DND-41 (cell line): ENCODE measurements at regions not wholly inside any gene's neighbourhood (a gene's known extent, or its start where the extent isn't known, plus 50 kb on each side); places are given as distances from the start of the nearest gene placed in this dataset.

ENCODE experiments used
- ATAC-seq: fragments of 200-7000 bp; cut with Tn5 transposase; 3 replicates; pipeline ENCODE4 v1.9.1; 2021; ENCODE audit warnings: low read depth; ENCODE audit not compliant: insufficient read depth
- DNase-seq: peaks from one replicate; pipeline ENCODE4 v3.0.0-alpha.2; 2020
- H2AFZ ChIP-seq: 2 replicates; pipeline ENCODE4 v1.6.0; 2012; ENCODE audit warnings: low read depth, low read length
- H3K27ac ChIP-seq: 2 replicates; pipeline ENCODE4 v1.5.1; 2012; ENCODE audit warnings: low read length, inconsistent platforms
- H3K27me3 ChIP-seq: fragments of 200-600 bp; sonication (generic); 2 replicates; pipeline ENCODE4 v1.6.0; 2012; ENCODE audit warnings: low read length, mild to moderate bottlenecking, inconsistent platforms; ENCODE audit not compliant: insufficient read depth, poor library complexity
- H3K36me3 ChIP-seq: 2 replicates; pipeline ENCODE4 v1.5.1; 2012; ENCODE audit warnings: low read length, inconsistent platforms; ENCODE audit not compliant: insufficient read depth
- H3K4me1 ChIP-seq: 2 replicates; pipeline ENCODE4 v1.5.1; 2012; ENCODE audit warnings: mild to moderate bottlenecking, low read length; ENCODE audit not compliant: insufficient read depth
- H3K4me2 ChIP-seq: 2 replicates; pipeline ENCODE4 v1.6.0; 2012; ENCODE audit warnings: mild to moderate bottlenecking, moderate library complexity, low read length, inconsistent platforms; ENCODE audit not compliant: insufficient read depth
- H3K4me3 ChIP-seq, 2 experiments: fragments of 200-600 bp in 1 of 2; shearing (Covaris generic) in 1 of 2; 2 replicates each; pipeline ENCODE4 v1.5.1; 2012 to 2016; ENCODE audit warnings: inconsistent platforms in 2 of 2, low read length in 2 of 2, mild to moderate bottlenecking in 2 of 2, low read depth in 1 of 2, moderate library complexity in 1 of 2
- H3K79me2 ChIP-seq: 2 replicates; pipeline ENCODE4 v1.6.0; 2012; ENCODE audit warnings: low read length, inconsistent platforms; ENCODE audit not compliant: insufficient read depth
- H3K9ac ChIP-seq: 2 replicates; pipeline ENCODE4 v1.6.0; 2012; ENCODE audit warnings: low read depth, mild to moderate bottlenecking, inconsistent platforms, low read length, moderate library complexity
- H3K9me3 ChIP-seq: 2 replicates; pipeline ENCODE4 v1.5.1; 2012; ENCODE audit warnings: low read length, moderate library complexity, mild to moderate bottlenecking, inconsistent platforms; ENCODE audit not compliant: insufficient read depth, severe bottlenecking
- H4K20me1 ChIP-seq: 2 replicates; pipeline ENCODE4 v1.6.0; 2012; ENCODE audit warnings: low read length; ENCODE audit not compliant: insufficient read depth
- CTCF ChIP-seq: IDR thresholded peaks from 2 replicates; pipeline ENCODE4 v1.5.1; 2012; ENCODE audit warnings: borderline replicate concordance, low read length, moderate library complexity, mild to moderate bottlenecking; ENCODE audit not compliant: poor library complexity, severe bottlenecking; ENCODE audit errors: extremely low read depth
- EZH2 ChIP-seq: IDR thresholded peaks from 3 replicates; pipeline ENCODE4 v1.6.1; 2012; ENCODE audit warnings: borderline replicate concordance, low read depth, mild to moderate bottlenecking, moderate library complexity, low read length, inconsistent platforms; ENCODE audit not compliant: severe bottlenecking

- H2AFZ ChIP-seq = no peak overlapping the region
These were observed 1130.2 kb upstream of the MIR17HG start for GRCh38 chr13:90217275-90217674.

GRCh38 chr13:90222758-90223157 is 1124.7 kb upstream of the MIR17HG start:
- no peak overlapping the region for H3K4me3 ChIP-seq
- TF ChIP-seq EZH2 (no peak), CTCF (no peak)
- H3K9ac ChIP-seq = no peak overlapping the region
- DNase-seq (no peak), ATAC-seq (no peak)
- H3K4me2 ChIP-seq = no peak overlapping the region
- H3K36me3 ChIP-seq = no peaks in the 10 kb centered on the region
- no peaks in the 10 kb centered on the region for H3K4me1 ChIP-seq
- H2AFZ ChIP-seq = no peak overlapping the region
- H3K27ac ChIP-seq = no peak overlapping the region
- no peaks in the 10 kb centered on the region for H3K9me3 ChIP-seq
- no peaks in the 10 kb centered on the region for H3K79me2 ChIP-seq
- H3K27me3 ChIP-seq = no peaks in the 10 kb centered on the region
- H4K20me1 ChIP-seq = no peaks in the 10 kb centered on the region

More at GRCh38 chr13:90217275-90217674, 1130.2 kb upstream of the MIR17HG start:
- no peak overlapping the region for H3K4me2 ChIP-seq
- H3K9ac ChIP-seq = no peak overlapping the region
- H3K27ac ChIP-seq = no peak overlapping the region
- H3K9me3 ChIP-seq = no peaks in the 10 kb centered on the region
- H4K20me1 ChIP-seq = no peaks in the 10 kb centered on the region
- TF ChIP-seq CTCF = no peak
- no peak for TF ChIP-seq EZH2
- H3K79me2 ChIP-seq = no peaks in the 10 kb centered on the region
- no peak for ATAC-seq
- H3K4me1 ChIP-seq = no peaks in the 10 kb centered on the region
- no peaks in the 10 kb centered on the region for H3K36me3 ChIP-seq
- H3K27me3 ChIP-seq = no peaks in the 10 kb centered on the region
- no peak overlapping the region for H3K4me3 ChIP-seq
- DNase-seq = no peak

- H3K27me3 ChIP-seq = no peaks in the 10 kb centered on the region
- no peaks in the 10 kb centered on the region for H3K79me2 ChIP-seq
- H3K27ac ChIP-seq = no peak overlapping the region
- no peaks in the 10 kb centered on the region for H3K36me3 ChIP-seq
- DNase-seq (no peak), ATAC-seq (no peak)
- no peak overlapping the region for H3K4me2 ChIP-seq
- TF ChIP-seq CTCF (no peak), EZH2 (no peak)
- H3K4me1 ChIP-seq = no peaks in the 10 kb centered on the region
- H3K9me3 ChIP-seq = peaks cover 3% of the 10 kb centered on the region
- H3K9ac ChIP-seq = no peak overlapping the region
- no peaks in the 10 kb centered on the region for H4K20me1 ChIP-seq
- no peak overlapping the region for H2AFZ ChIP-seq
- no peak overlapping the region for H3K4me3 ChIP-seq
These were observed 1117.2 kb upstream of the MIR17HG start for GRCh38 chr13:90230311-90230710.

- Histone ChIP-seq H3K4me3 (no peak overlapping the region), H3K27ac (no peak overlapping the region), H4K20me1 (no peaks in the 10 kb centered on the region), H2AFZ (no peak overlapping the region), H3K4me1 (no peaks in the 10 kb centered on the region), H3K36me3 (no peaks in the 10 kb centered on the region), H3K9me3 (peaks cover 3% of the 10 kb centered on the region), H3K9ac (no peak overlapping the region), H3K79me2 (no peaks in the 10 kb centered on the region), H3K27me3 (no peaks in the 10 kb centered on the region), H3K4me2 (no peak overlapping the region)
- TF ChIP-seq CTCF (no peak), EZH2 (no peak)
- no peak for ATAC-seq
- DNase-seq = no peak
These were observed 1115.2 kb upstream of the MIR17HG start for GRCh38 chr13:90232291-90232690.
